ENCODE measurements at regions not wholly inside any gene's neighbourhood (a gene's known extent, or its start where the extent isn't known, plus 50 kb on each side); places are given as distances from the start of the nearest gene placed in this dataset.

- H3K4me3 ChIP-seq (ENCODE audit: low read depth in 2 of 2, low read length in 2 of 2) = no peak overlapping the region
- DNase-seq (ENCODE audit: low read depth, low spot score) (no peak), ATAC-seq (no peak)
- ChIA-PET CTCF (no interaction called here), POLR2A (no interaction called here)
- TF ChIP-seq CTCF (IDR thresholded peaks at IDR 0.05) = no peak
- in situ Hi-C loops (cut with HindIII; ENCODE audit: low pct_unique_long_range_greater_than_20kb, low sequenced_read_pairs) = no loop called here
- H3K27ac ChIP-seq (ENCODE audit: low read length) = no peak overlapping the region
- no peaks in the 10 kb centered on the region for H3K36me3 ChIP-seq (ENCODE audit: control insufficient read depth, insufficient read depth, low read length)
- H3K4me1 ChIP-seq (ENCODE audit: control insufficient read depth, insufficient read depth, low read length) = no peaks in the 10 kb centered on the region
- intact Hi-C loops (cut with micrococcal nuclease; ENCODE audit: unreplicated experiment) = no loop called here
- no TSS peak for BruUV-seq (replicated peaks)
- H3K27me3 ChIP-seq (ENCODE audit: control insufficient read depth, insufficient read depth, low read length) = no peaks in the 10 kb centered on the region
- no peaks in the 10 kb centered on the region for H3K9me3 ChIP-seq (ENCODE audit: control insufficient read depth, insufficient read depth, low read depth, low read length)
Measured at GRCh38 chr22:20652582-20652981, 121.3 kb upstream of the SERPIND1 start.

GRCh38 chr22:20653012-20653794 is 120.7 kb upstream of the SERPIND1 start:
- ChIA-PET POLR2A (no interaction called here), CTCF (no interaction called here)
- ATAC-seq = no peak
- in situ Hi-C loops (cut with HindIII; ENCODE audit: low pct_unique_long_range_greater_than_20kb, low sequenced_read_pairs) (no loop called here), intact Hi-C loops (cut with micrococcal nuclease; ENCODE audit: unreplicated experiment) (no loop called here)
- Histone ChIP-seq H3K27ac (ENCODE audit: low read length) (no peak overlapping the region), H3K27me3 (ENCODE audit: control insufficient read depth, insufficient read depth, low read length) (no peaks in the 10 kb centered on the region; the same call in 1 of the 2 replicates), H3K9me3 (ENCODE audit: control insufficient read depth, insufficient read depth, low read depth, low read length) (no peaks in the 10 kb centered on the region), H3K4me3 (ENCODE audit: low read depth in 2 of 2, low read length in 2 of 2) (no peak overlapping the region), H3K4me1 (ENCODE audit: control insufficient read depth, insufficient read depth, low read length) (no peaks in the 10 kb centered on the region), H3K36me3 (ENCODE audit: control insufficient read depth, insufficient read depth, low read length) (no peaks in the 10 kb centered on the region)
- BruUV-seq (replicated peaks) = no TSS peak
- TF ChIP-seq SIN3A (IDR thresholded peaks at IDR 0.05; ENCODE audit: borderline replicate concordance, insufficient read depth, low read depth, low read length) (no peak), CTCF (IDR thresholded peaks at IDR 0.05) (no peak), TCF7L2 (IDR thresholded peaks at IDR 0.05; ENCODE audit: low read depth, low read length) (no peak), POLR2AphosphoS5 (IDR thresholded peaks at IDR 0.05; ENCODE audit: low read depth, low read length) (no peak), REST (IDR thresholded peaks at IDR 0.05; ENCODE audit: insufficient read depth in 1 of 2, low read depth in 2 of 2, low read length in 1 of 2) (no peak)
- DNase-seq (ENCODE audit: low read depth, low spot score) = no peak
